ENCODE measurements at regions not wholly inside any gene's neighbourhood (a gene's known extent, or its start where the extent isn't known, plus 50 kb on each side); places are given as distances from the start of the nearest gene placed in this dataset.
"Not testable (repeated sequence)": the region's sequence is repeated elsewhere in the genome, so short reads cannot be mapped to it uniquely, and the experiment has no call there.

DNA sequence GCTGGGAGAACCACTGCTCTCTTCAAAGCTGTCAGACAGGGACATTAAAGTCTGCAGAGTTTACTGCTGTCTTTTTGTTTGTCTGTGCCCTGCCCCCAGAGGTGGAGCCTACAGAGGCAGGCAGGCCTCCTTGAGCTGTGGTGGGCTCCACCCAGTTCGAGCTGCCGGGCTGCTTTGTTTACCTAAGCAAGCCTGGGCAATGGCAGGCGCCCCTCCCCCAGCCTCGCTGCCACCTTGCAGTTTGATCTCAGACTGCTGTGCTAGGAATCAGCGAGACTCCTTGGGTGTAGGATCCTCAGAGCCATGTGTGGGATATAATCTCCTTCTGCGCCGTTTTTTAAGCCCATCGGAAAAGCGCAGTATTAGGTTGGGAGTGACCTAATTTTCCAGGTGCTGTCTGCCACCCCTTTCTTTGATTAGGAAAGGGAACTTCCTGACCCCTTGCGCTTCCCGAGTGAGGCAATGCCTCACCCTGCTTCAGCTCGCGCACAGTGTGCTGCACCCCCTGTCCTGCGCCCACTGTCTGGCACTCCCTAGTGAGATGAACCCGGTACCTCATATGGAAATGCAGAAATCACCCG lies 298.3 kb upstream of the MIS18BP1 start:
- not testable (repeated sequence) for DNase-seq

DNA sequence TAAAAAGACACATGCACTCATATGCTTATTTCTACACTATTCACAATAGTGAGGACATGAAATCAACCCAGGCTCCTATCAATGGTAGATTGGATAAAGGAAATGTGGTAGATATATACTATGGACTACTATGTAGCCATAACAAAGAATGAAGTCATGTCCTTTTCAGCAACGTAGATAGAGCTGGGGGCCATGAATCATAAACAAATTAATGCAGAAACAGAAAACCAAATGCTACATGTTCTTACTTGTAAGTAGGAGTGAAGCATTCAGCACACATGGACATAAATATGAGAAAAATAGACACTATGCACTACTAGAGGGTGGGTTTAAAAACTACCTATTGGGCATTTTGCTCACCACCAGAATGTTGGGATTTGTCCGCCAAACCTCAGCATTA lies 278.0 kb upstream of the MIS18BP1 start:
- no peak for DNase-seq

- peak; percentile 96 for DNase-seq
Measured at GRCh38 chr14:45526715-45527549, 273.9 kb upstream of the MIS18BP1 start.

DNA sequence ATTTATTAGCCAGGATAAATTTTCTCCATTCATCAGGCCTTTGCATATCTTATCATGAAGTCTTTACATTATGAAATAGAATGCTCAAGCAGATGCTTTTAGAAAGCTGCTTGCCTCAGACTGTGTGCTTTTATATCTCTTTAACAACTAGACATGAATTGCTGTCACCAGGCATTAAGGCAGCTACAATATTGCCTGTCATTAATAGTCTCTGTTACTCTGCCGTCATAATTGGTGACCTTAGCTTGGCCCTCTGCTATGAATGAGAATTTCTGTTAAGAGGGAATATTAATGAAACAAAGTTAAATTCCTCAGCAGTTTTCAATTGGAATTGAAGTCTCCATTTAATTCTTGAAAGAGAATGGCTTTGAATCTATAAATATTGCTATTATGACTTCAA lies 266.8 kb upstream of the MIS18BP1 start:
- no peak for DNase-seq

DNA sequence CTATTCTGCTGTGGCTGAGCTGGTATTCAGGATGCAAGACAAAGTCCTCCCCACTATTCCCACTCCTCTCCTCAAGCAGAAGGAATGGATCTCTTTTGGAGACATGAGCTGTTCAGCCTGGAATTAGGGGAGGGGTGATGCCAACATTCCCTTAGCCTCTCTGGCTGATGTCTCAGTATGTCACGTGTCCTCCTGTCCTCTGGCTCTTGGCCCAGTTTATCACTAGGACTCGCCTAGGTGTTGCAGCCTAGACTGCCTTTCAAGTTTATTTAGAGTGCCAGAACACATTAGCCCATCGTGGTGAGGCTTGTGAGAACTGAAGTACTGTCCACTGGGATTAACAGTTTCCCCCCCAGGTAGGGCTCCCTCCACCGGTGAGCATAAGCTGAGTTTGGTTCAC lies 239.9 kb upstream of the MIS18BP1 start:
- no peak for DNase-seq

GRCh38 chr14:45491914-45492313 lies 238.9 kb upstream of the MIS18BP1 start:
- no peak for DNase-seq

DNA sequence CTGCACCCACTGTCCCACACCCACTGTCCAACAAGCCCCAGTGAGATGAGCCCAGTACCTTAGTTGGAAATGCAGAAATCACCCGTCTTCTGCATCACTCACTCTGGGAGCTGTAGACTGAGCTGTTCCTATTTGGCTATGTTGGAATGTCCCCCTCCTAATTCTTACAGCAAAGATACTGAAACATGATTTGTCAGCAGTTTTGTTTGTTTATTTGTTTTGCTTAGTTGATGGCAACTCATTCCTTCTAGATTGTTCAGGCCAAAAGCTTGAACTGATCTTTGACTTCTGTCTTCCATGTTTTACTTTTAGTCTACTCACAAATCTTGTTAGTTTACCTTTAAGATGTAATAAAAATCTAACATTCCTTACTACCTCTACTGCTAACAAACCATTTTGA lies 233.6 kb upstream of the MIS18BP1 start:
- no peak for DNase-seq

DNA sequence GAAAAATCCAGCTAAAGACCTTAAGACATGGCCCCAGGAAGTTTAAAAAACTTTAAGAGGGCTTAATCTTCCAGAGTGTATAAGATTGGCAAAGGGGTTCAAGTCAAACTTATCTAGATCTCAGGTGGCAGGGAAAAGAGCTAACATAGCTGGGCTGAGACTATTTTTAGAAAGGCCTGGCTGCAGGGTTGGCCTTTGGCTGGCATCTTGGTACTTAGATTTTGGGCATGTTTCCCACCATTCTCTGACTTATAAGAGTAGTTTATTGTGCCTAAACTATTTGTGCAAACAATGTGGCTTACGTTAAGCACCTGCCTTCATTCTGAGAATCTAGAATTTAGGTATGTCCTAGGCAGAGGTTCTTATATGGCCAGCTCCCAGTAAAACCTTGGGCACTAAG lies 214.0 kb upstream of the MIS18BP1 start:
- DNase-seq = no peak

DNA sequence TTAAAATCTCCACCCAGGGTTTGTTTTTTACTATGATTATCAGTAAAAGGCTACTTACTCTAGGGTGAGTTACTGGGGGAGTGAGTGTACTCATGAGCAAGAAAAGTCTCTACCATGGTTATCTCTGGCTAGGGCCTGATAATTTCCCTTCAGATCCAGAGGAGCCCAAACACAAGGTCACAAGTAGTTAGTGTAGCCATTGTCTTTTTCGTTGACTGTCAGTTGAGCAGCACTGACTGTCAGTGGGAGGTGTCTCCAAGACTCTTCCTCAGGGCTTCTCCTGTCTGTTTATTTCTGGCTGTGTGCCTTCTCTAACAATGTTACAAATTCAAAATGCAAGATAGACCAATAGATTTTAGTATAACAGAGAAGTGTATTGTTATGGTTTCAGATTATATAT lies 181.2 kb upstream of the MIS18BP1 start:
- DNase-seq = no peak

DNA sequence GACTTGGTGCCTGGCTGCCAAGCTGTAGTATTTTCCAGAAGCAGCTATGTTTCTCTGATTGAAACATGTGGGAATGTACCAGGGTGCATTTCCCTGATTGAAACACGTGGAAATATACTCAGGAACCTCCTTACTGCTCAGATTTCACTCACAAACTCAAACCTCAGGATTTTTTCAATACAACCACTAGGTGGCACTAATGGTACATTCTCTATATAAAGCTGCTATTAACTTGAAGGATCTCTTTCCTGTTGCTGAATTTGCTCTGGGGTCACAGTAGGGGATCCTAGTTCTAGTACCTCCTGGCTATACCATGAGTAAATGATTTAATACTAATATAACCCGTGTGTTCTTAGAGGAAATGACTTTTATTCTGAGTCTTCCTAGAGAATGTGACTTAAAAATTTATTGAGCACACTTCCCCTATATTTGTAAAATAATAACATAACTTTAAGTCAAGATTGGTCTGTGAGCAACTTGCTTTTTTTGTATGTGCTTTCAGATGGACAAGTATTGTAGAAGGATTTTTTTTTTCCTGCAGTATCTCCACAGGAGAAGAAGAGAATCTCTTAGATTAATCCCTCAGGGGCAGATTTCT lies 173.8 kb upstream of the MIS18BP1 start:
- DNase-seq = peak; percentile 32

DNA sequence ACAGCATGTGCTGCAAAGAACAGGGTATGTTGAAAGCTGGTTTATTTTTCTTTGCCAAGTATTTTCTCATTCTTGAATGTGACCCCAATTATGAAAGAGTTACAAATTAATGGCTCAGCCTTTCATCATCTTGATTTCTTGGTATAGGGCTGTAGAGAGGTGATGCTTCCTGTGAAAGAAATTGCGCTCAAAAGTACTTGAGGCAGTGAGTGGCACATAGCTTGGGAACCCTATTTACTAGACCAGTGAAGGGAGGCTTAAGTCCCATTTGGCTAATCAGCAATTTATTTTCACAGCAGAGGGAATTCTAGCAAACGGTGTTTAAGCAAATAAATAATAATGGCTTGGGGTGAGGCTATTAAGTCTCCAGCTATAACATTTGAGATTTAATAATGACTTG lies 153.9 kb upstream of the MIS18BP1 start:
- no peak for DNase-seq

DNA sequence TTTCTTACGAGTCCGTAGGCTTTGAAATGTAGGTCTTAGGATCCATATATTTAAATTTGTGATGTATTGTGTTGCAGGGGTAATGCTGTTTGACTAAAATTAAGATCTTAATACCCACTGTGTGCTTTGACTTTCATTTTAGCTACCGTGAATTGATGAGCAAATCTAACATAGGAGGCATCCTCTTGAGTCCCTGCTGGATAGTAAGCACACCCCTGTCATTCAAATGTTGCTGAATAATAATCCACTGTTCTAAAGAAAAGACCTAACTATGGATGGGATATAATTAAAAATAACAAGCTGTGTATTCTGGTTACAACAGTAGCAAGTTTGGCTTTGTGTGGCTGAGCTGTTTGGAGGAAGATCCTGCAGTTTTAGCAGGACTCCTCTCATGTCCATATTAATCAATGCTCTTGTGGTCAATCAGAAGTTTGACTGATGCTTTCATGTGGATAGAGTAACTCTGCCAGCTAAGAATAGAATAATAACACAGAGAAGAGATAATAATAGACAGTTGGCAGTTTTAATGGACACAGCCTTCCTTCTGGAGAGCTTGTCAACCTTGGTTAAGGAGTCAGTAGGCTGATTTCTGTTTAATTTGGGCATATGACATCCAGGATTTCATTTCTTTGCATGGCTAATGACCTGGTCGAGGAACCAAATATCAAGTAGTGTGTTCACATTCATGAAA lies 148.1 kb upstream of the MIS18BP1 start:
- no peak for DNase-seq

- no peak for DNase-seq
Measured at GRCh38 chr14:45400509-45400908, 147.5 kb upstream of the MIS18BP1 start.

- no peak for DNase-seq
Measured at GRCh38 chr14:45381091-45381490, 128.1 kb upstream of the MIS18BP1 start.

DNA sequence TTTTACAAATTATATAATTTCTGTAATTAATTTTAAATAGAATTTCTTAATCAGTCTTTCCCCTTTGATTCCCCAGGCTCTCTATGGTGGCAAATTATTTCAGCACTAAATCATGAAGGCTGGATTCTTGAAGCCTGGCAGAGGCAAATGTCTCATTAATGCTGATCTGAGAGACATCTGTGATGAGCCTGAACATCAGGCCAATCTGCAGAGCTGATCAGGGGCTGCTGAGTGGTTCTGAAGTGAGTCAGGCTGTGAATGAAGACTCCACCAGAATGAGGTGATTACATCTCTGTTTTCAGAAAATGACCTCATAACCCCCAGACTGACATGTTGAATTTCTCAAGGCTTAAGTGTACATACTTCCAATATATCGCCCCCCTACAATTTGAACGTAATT lies 124.2 kb upstream of the MIS18BP1 start:
- no peak for DNase-seq

DNA sequence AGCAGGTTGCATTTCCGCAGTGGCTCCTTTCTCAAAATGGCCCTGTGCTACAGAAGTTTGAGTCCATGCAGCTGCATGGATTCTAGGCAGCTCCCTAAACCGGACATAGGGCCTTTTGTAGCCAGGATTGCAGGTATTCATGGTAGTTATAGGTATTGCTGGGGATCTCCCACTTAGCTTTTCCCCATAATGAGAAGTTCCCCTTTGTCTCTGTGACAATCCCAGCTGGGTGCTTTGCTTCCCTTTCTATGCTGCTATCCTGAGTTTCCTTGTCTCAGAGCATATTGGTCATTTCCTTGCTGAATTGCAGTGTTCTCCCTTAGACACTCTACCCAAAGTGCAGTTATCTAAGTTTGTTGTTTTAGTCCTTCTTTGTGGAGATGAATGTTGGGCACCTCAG lies 120.9 kb upstream of the MIS18BP1 start:
- no peak for DNase-seq

- DNase-seq = no peak
Measured at GRCh38 chr14:45364565-45365156, 111.7 kb upstream of the MIS18BP1 start.

- DNase-seq = no peak
Measured at GRCh38 chr14:45362505-45362904, 109.5 kb upstream of the MIS18BP1 start.

- DNase-seq = no peak
Measured at GRCh38 chr14:45361727-45362126, 108.7 kb upstream of the MIS18BP1 start.

DNA sequence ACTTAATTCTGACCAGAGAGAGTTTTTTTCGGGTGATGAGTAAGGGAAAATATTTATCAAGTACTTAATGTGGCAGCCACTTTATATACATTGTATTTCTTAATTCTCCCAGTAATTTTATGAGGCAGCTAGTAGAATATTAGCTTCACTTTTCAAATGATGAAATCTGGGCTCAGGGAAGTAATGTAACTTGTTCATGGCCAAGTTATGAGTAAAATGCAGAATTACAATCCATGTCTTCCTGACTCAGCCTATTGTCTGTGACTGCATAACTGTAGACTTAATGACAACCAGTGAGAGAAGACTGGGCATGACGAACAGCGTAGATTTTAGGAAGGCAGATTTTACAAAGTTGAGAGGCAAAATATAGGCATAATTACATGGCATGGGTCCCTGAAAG lies 106.7 kb upstream of the MIS18BP1 start:
- DNase-seq = no peak

DNA sequence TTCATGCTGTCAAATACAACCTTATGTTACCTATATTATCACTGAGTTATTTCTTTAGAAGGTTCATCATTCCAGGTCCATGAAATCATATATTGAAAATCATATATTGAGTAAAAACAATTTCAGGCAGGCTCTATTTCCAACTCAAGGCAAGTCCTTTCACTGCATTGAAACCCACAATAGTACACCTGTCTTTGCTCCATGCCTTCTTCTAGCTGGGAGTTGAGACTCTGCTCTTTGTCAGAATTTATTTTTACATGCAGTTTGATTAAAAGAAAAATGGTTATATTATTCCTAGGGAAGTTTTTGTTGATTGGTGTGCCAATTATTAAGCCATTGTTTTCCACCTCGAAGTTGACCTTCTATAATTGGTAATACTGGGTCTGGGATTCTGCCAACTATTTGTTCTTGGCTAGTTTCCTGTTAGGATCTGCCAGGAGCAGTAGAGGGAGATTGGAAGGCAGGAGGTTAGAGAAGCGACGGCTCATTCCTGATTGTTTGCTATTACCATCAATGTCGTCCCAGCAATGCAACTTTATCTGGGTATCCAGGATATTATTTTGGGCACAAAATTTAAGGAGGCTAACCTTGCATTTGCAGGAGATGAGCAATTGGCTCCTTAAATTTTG lies 79.5 kb upstream of the MIS18BP1 start:
- DNase-seq = no peak

DNA sequence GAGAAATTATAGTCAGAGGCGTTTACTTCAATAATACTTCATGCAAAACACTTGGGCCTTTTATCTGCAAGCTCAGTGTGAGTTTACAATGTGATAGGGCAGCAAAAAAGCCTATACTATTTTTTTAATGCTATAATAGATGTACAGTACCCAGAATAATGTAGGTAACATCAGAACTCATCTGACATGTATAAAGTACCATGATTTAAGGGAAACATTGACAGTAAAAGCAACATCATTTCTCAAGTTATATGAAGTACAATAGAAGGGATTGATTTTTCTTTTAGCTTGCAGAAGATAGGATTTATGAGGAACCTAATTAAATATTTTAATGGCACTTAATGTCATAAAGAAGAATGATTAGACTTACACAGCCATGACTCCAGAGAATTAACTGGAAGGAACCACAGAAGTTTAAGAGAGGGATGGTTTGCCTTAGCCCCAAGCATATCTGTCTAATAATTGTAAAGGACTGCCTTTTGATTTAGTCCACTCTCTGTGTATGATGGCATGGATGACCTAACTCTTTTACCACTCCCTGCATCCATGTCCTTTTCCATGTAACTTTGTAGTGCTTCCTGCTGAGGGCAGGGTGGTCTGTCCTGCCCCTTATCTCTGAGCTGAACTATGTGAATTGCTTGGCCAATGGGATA lies 55.9 kb upstream of the MIS18BP1 start:
- no peak for DNase-seq
